Endothelial cell (in vitro differentiated cells): ENCODE measurements at regions not wholly inside any gene's neighbourhood (a gene's known extent, or its start where the extent isn't known, plus 50 kb on each side); places are given as distances from the start of the nearest gene placed in this dataset.

Experiments
- DNase-seq: peaks from one replicate; pipeline ENCODE4 v3.0.0; 2021; ENCODE audit warnings: low spot score
- H3K27ac Mint-ChIP-seq: one replicate; pipeline ENCODE4 v1.8.0; 2021; ENCODE audit warnings: mixed read lengths, inconsistent platforms; ENCODE audit not compliant: unreplicated experiment
- H3K27me3 Mint-ChIP-seq: one replicate; pipeline ENCODE4 v1.8.0; 2021; ENCODE audit warnings: mild to moderate bottlenecking, moderate library complexity, mixed read lengths, inconsistent platforms; ENCODE audit not compliant: unreplicated experiment
- H3K36me3 Mint-ChIP-seq: one replicate; pipeline ENCODE4 v1.8.0; 2021; ENCODE audit warnings: mild to moderate bottlenecking, low read depth, mixed read lengths, inconsistent platforms; ENCODE audit not compliant: unreplicated experiment
- H3K4me1 Mint-ChIP-seq: one replicate; pipeline ENCODE4 v1.8.0; 2021; ENCODE audit warnings: mild to moderate bottlenecking, mixed read lengths, inconsistent platforms; ENCODE audit not compliant: unreplicated experiment
- H3K4me3 Mint-ChIP-seq: one replicate; pipeline ENCODE4 v1.8.0; 2021; ENCODE audit warnings: mild to moderate bottlenecking, mixed read lengths, inconsistent platforms; ENCODE audit not compliant: unreplicated experiment
- H3K9me3 Mint-ChIP-seq: one replicate; pipeline ENCODE4 v1.8.0; 2021; ENCODE audit warnings: mixed read lengths, inconsistent platforms; ENCODE audit not compliant: unreplicated experiment
- TF ChIP-seq, protein P1 (sequence below): fragments of 200-600 bp; sonication (generic); IDR thresholded peaks from one replicate; pipeline ENCODE4 v1.5.0; 2021; ENCODE audit warnings: antibody characterized with exemption; ENCODE audit not compliant: unreplicated experiment

DNA sequence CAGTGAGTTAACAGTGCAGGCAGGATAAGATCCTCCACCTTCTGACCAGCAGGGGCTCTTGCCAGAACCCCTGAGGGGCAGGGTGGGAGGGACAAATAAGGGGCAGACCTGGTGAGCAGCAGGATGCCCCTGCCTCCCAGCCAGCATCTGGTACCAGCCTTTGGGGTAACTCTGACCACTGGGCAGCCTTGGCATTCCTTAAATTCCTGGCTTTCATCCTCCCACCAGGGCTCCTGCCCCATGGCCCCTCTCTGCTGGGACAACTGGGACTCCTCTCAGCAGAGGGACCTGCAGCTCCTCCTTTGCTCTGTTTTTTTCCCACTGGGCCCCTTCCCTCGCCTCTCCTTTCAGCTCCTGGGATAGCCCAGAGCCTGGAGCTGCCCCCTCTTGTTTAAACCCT is 98.0 kb upstream of the CD82 start:
- Mint-ChIP-seq H3K9me3 (peaks cover 9% of the 10 kb centered on the region), H3K4me3 (no peak overlapping the region), H3K27me3 (peaks cover 7% of the 10 kb centered on the region), H3K4me1 (no peaks in the 10 kb centered on the region), H3K27ac (no peak overlapping the region), H3K36me3 (peaks cover 15% of the 10 kb centered on the region)
- TF ChIP-seq, protein P1, sequence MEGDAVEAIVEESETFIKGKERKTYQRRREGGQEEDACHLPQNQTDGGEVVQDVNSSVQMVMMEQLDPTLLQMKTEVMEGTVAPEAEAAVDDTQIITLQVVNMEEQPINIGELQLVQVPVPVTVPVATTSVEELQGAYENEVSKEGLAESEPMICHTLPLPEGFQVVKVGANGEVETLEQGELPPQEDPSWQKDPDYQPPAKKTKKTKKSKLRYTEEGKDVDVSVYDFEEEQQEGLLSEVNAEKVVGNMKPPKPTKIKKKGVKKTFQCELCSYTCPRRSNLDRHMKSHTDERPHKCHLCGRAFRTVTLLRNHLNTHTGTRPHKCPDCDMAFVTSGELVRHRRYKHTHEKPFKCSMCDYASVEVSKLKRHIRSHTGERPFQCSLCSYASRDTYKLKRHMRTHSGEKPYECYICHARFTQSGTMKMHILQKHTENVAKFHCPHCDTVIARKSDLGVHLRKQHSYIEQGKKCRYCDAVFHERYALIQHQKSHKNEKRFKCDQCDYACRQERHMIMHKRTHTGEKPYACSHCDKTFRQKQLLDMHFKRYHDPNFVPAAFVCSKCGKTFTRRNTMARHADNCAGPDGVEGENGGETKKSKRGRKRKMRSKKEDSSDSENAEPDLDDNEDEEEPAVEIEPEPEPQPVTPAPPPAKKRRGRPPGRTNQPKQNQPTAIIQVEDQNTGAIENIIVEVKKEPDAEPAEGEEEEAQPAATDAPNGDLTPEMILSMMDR: no peak
- no peak for DNase-seq

DNA sequence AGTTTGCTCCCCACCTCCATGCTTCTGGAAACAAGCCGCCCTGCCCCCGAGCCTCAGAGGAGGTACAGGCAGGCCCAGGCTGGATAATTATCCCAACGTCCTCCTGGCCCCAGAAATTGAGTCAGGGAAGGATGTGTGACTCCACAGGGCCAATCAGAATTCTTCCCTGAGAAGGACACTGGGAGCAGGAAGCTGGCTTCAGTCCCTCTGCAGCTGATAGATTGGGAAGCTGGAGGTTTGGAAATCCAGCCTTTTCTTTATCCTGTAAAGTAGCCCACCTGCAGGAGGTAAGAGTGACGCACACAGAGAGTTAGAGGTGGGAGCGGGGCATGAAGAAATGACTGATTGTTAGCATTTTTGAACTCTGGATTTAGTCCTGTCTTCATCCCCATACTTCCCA is 97.5 kb upstream of the CD82 start:
- DNase-seq: no peak
- Mint-ChIP-seq H3K27ac (no peak overlapping the region), H3K27me3 (peaks cover 6% of the 10 kb centered on the region), H3K4me1 (no peaks in the 10 kb centered on the region), H3K36me3 (peaks cover 15% of the 10 kb centered on the region), H3K9me3 (peaks cover 5% of the 10 kb centered on the region), H3K4me3 (no peak overlapping the region)
- TF ChIP-seq, protein P1: no peak

DNA sequence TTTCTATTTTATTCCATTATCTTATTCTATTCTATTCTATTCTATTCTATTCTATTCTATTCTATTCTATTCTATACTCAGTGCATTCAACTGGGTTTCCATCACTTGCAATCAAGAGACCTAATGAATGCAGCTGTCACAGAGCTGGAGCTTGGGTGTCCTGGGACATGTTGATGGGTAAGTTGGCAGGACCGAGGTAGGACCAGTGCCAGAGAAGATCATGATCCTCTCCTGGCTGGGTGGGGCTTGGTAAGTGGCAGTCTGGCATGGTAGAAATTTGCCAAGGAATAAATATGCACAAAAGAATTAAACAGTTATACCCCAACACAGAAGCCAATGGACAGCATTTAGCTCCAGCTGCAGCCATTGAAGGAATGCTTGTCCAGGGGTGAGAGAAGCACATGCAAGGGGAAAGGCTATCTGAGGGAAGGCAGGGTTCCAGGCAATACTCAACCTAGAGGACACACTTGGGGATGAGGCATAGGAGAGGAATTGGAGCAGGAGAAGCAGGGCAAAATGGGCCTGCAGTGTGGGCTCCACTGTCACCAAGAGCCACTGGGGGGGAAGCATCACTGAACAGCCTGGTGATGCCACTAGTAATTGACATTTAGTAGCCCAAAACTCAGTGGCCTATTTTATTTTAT is 97.0 kb upstream of the CD82 start:
- no peaks in the 10 kb centered on the region for H3K4me1 Mint-ChIP-seq
- peaks cover 6% of the 10 kb centered on the region for H3K27me3 Mint-ChIP-seq
- DNase-seq: no peak
- no peak overlapping the region for H3K27ac Mint-ChIP-seq
- no peaks in the 10 kb centered on the region for H3K9me3 Mint-ChIP-seq
- peaks cover 10% of the 10 kb centered on the region for H3K36me3 Mint-ChIP-seq
- no peak overlapping the region for H3K4me3 Mint-ChIP-seq
- TF ChIP-seq, protein P1: no peak

DNA sequence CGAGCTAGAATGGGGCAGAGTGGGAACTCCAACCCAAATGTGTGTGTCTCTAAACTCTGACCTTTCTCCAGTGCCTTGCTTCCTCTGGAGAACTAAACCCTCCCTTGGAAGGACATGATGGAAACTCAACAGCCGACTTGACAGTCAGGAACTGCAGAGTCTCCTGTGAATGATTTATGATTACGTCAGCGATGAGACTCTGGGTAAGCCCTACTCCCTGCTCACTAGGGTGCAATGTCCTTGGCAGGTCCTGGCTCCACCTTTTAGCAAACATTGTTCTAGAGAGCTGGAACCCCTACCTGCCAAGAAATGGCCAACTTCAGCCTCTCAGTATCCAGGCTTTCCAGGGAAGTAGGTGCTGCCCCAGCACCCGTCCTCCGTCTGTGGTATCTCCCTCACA is 96.1 kb upstream of the CD82 start:
- Mint-ChIP-seq H3K4me3 (no peak overlapping the region), H3K27me3 (peaks cover 6% of the 10 kb centered on the region), H3K36me3 (peaks cover 9% of the 10 kb centered on the region), H3K9me3 (no peaks in the 10 kb centered on the region), H3K4me1 (no peaks in the 10 kb centered on the region), H3K27ac (no peak overlapping the region)
- no peak for DNase-seq
- TF ChIP-seq, protein P1: no peak

DNA sequence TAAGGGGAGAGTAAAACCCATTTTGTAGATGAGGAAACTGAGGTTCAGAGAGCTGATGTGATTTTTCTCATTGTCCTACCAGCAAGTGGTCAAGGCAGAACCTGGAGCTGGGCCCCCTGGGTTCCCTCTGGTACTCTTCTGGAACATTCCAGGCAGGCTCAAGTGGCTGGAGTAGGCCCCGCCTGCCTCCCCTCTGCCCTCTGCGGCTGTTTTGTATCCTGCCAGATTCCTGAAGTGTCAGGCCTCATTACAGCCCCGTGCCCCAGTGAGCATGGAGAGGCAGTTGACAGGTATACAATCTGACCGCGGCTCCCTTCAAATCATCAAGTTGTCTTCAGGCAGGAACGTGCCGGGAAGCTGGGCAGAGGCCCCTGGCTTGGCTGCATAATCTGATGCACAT is 94.6 kb upstream of the CD82 start:
- Mint-ChIP-seq H3K36me3 (peaks cover 5% of the 10 kb centered on the region), H3K27me3 (peaks cover 4% of the 10 kb centered on the region), H3K4me3 (no peak overlapping the region), H3K9me3 (no peaks in the 10 kb centered on the region), H3K27ac (no peak overlapping the region), H3K4me1 (peaks cover 8% of the 10 kb centered on the region)
- no peak for DNase-seq
- TF ChIP-seq, protein P1: no peak
